ENCODE measurements at regions not wholly inside any gene's neighbourhood (a gene's known extent, or its start where the extent isn't known, plus 50 kb on each side); places are given as distances from the start of the nearest gene placed in this dataset.

DNA sequence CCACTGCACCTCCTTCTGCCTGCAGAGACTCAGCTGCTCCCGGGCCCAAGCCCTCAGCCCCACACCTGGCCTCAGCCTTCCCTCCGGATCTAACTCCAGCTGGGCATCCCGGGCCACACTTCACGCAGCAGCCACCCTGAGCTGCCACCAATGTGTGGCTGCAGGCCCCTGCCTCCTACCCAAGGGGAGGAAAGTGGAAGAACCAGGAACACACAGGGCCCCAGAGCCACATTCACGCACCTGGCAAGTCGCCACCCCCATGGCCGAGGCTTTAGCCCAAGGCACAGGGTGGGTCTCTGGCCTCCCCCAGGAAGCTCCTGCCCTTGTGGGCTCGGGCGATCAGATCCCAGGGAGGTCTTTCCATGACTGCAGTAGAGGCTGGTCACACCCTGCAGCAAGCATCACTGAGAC lies 345.6 kb downstream of the CTTN start:
- TF ChIP-seq CEBPB (IDR thresholded peaks at IDR 0.05; ENCODE audit: borderline replicate concordance, low read depth, low read length), result no peak
- TF ChIP-seq SMYD3 (CRISPR knock-in tag; IDR thresholded peaks at IDR 0.05), result no peak
- TF ChIP-seq, protein P1, sequence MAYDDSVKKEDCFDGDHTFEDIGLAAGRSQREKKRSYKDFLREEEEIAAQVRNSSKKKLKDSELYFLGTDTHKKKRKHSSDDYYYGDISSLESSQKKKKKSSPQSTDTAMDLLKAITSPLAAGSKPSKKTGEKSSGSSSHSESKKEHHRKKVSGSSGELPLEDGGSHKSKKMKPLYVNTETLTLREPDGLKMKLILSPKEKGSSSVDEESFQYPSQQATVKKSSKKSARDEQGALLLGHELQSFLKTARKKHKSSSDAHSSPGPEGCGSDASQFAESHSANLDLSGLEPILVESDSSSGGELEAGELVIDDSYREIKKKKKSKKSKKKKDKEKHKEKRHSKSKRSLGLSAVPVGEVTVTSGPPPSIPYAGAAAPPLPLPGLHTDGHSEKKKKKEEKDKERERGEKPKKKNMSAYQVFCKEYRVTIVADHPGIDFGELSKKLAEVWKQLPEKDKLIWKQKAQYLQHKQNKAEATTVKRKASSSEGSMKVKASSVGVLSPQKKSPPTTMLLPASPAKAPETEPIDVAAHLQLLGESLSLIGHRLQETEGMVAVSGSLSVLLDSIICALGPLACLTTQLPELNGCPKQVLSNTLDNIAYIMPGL (CRISPR knock-in tag; IDR thresholded peaks at IDR 0.05; ENCODE audit: borderline replicate concordance in 1 of 2, low read depth in 1 of 2), result no peak
